HG03571 (cell line): ENCODE measurements at regions not wholly inside any gene's neighbourhood (a gene's known extent, or its start where the extent isn't known, plus 50 kb on each side); places are given as distances from the start of the nearest gene placed in this dataset.

Experiments used
- ATAC-seq: cut with Tn5 transposase; IDR thresholded peaks from one replicate; pipeline ENCODE4 v1.9.1; 2021; ENCODE audit not compliant: unreplicated experiment

DNA sequence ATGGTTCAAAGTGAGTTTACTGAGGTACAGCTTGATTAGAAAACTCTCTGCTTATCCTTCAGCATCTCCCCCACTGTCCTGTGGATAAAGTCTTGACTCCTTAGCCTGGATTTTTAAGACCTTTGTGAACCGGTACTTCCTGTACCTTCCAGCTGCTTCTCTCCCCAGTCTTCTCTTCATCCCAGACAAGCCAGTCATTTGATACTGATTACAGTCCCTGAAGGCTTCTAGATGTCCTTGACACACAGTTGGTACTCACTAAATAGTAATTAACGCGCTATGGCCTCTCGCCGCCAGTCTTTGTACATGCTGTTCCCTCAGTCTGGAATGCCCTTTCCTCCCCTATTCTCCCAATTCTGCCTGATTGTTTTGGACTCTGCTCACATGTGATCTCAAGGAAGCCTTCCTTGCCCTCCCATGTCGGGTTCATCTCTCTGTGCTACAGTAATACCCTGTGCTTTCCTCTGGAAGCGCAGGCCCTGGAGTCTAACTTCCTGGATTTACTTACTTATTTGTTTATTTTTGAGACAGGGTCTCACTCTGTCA lies 50.6 kb upstream of the PTGR2 start:
- no peak for ATAC-seq

DNA sequence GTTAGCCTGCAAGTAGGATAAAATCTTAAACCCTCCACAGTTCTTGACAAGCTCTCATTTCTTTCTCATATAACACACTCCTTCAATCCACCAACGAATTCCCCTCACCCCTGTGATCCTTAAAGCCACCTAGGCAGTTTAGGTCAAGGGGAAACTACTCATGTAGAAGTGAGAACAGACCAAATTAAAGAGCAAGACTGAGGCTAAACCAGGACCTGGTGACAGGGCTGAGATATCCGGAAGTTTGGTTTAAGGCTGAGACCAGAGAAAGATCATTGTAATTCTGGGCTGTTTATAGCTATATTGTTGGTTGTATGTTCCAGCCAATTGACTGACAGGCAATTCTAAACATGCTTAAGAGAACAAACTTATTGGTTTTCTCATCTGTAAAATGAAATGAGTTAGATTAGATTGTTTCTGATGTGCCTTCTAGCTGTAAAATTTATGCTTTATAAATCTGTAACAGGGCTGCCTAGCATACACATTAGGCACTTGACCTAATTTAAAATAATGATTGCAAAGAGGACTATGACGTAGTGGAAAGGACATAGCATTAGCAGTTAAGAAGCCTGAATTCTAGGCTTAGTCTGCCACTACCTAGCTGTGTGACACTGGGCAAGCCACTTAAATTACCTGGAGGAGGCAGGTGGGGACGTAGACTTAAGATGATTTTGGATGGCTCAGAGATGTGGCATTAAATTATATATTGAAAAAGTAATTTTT lies 53.9 kb upstream of the PTGR2 start:
- no peak for ATAC-seq

DNA sequence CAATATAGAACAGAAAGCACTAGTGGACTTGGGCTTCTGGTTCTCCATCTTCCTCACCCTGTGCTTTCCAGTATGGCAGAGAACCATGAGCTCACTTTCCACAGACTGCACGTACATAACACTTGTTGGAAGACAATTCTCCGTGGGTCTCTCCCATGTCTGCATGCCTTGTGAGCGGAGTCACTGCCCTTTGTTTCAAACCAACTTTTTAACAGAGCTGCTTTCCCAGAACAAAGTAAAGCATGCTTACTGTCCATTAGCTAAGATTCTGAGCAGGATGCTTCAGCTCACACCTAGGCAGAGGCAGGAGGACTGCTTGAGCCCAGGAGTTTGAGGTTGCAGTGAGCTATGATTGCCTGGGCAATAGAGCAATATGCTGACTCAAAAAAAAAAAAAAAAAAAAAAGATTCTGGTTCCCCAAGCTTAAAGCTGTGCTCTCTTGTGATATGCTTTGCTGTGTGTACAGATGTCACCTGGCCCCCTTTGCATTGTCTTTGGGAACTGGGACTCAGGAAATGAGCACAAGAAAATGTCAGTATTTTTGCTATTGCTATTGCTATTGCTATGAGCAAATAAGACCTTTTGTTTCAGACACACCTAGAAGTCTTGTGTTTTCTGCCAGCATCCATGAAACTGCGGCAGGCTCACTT lies 54.6 kb upstream of the PTGR2 start:
- no peak for ATAC-seq

DNA sequence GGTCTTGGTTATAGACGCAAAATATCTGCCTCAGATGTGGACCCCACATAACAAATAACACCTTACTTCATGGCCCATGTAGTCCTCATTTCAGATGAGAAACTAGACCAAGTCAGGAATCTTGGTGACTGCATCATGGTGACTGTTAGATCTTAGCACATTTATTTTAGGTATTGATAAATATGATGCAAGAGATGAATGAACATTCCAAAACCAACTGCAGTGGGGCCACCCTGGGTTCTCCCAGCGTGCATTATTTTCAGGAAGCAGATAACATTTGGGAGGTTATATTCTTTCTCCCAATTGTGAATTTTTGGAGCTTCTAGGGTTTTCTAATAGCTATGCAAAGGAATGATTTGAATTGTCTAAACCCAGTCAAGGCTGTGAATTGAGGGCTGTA lies 55.2 kb upstream of the PTGR2 start:
- ATAC-seq, result no peak

DNA sequence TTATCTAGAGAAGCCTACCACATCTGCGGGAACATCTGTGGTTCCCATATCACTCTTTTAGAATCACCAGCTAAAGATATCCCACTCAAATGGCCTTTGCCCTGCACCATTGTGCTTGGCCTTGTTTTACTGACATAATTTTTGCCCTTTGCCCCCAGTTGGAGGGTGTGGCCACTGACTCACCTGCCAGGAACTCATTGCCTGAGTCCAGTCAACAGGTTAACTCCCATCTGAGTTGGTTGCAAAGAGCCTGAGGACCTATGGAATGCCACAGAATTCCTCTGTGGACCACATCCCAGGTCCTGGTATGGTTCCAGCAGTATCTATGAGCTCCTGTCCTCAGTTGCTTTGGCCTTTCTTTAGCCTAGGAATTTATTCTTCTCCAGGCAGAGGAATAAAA lies 55.7 kb upstream of the PTGR2 start:
- no peak for ATAC-seq

DNA sequence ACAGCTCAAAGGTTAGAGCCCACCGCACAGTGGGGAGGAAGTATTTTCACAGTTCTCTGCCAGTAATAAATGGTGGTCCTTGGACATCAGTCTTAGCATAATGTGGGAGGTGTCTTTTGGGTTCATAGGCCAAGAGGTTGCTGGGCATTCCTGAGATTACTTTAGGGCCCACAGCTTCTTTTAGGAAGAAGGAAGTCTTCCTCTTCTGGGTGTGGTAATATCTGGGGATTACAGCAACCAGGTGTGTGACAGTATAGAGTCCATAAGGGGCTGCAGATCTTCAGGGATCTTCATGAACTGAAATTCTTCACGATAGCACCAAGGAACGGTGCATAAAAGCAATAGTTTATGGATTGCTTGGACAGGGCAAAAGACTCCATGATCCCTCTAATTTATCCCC lies 56.2 kb upstream of the PTGR2 start:
- no peak for ATAC-seq

GRCh38 chr14:73794146-73794545 lies 57.5 kb upstream of the PTGR2 start:
- no peak for ATAC-seq

DNA sequence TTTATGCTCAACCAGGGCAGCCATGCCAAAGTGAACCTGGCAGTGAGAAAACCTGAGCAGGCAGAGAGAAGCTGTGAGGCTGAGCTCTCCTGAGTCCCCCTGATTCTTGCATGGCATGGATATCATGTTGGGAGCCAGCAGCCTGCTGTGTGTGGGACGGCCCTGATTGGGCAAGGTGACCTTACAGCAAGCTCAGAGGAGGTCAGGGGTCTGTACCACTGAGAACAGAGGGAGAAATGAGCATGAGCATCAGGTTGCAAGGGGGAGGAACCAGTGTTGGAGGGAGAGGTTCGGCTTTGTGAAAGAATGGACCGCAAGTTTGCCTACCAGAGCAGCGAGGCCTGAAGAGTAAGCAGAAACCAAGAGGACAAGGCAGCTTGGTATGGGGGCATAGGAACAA lies 59.1 kb upstream of the PTGR2 start:
- ATAC-seq, result no peak

DNA sequence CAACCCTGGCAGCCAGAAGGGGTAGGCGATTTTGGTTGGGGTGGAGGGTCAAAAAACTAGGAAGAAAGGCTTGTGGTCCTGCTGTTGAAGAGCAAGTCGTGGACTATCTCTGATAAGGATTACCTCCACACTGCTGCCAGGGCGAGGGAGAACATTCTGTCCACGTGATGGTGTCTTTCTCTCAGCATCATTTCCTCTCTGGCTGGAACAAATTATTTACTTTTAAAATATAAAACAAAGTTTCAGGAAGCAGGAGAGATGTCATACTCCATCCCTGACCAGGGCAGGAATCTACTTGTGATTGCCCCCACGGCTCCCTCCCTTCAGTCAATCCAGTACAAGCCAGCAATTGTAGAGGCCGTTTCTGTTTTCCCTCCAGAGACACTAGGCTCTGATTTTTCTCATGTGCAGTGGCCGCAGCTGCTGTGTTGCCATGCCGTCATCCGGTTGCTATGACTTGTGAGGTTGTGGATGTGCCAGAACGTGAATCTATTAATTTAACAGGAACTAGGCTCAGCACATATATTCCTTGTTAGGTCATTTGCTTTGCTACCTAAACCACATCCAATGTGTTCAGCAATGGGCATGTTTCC lies 61.5 kb upstream of the PTGR2 start:
- no peak for ATAC-seq

GRCh38 chr14:73788701-73789551 lies 62.7 kb upstream of the PTGR2 start:
- ATAC-seq, result no peak

GRCh38 chr14:73788317-73788598 lies 63.4 kb upstream of the PTGR2 start:
- ATAC-seq, result no peak

GRCh38 chr14:73787486-73788316 lies 63.9 kb upstream of the PTGR2 start:
- no peak for ATAC-seq

DNA sequence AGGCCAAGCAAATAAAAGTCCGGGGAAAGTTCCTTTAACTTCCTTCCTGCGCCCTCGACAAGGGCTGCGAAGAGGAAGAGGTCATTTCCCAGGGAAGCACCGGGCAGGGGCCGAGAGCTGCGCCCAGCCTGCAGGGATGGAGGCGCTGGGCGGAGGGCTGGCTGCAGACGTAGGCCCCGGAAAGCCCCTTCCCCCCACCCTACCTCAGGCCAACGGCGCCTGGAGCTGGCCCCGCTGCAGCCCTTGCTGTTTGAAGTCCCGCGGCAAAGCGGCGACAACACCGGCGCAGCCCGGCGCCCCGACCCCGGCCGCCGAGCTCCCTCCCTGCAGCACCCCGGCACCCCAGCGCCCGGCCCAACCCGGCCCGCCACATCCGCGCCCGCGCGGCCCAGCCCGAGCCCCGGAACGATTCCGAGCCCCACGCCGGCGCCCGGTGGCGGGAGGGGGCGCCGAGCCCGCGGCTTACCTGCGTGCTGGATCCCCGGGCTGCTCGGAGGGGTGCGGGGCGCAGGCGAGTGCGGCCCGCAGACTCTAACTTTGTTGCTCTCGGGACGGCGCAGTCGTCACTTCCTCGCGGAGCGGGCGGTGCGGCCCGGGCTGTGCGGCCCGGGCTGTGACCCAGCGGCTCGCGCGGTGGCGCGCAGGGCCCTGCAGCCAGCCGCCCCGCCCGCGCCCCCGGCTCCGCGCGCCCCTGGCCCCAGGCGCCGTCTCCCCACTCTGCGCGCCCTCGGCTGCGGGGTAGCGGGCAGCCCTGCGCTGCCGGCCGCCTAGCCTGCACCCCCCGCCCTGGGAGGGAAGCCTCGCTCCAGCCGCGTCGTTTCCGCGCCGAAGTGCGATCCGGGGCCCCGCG lies 64.8 kb upstream of the PTGR2 start:
- ATAC-seq, result no peak

DNA sequence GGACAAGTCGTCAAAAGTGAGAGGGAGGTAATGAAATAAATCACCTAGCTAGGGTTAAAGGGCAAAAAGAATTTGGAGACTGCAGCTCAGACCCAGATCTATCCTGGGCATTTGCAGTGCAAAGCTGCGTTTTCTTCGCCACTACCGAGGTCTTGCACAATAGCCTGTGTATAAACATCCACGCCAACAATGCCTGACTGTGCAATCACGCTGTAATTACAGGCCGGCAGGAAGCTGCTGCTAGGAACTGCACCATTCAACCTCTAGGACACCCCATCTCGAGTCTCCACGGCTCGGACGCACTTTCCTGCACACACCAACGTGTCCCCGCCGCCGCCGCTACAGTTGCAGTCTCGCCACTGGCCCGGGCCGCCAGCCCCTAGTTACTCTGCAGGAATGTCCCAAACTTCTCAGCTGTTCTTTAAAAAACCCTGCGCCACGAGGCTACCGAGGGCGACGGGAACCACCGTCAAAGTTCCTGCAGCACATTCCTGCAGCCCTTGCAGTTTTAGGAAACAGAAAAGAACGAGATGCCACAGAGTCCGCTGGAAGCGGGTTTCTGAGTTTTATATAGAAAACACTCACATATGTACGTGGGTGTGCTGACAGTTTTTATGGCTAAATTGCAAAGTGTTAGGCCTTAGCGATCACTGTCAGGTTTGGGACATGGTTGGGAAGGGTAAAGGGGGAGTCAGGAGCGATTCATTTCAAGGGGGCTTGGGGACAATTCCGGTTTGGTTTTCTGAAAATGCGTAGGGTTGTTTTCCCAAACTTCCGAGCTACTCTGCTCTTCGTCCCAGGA lies 65.6 kb upstream of the PTGR2 start:
- ATAC-seq, result no peak

- ATAC-seq, result no peak
Measured at GRCh38 chr14:73785336-73785833, 66.2 kb upstream of the PTGR2 start.

GRCh38 chr14:73784988-73785313 lies 66.7 kb upstream of the PTGR2 start:
- no peak for ATAC-seq

DNA sequence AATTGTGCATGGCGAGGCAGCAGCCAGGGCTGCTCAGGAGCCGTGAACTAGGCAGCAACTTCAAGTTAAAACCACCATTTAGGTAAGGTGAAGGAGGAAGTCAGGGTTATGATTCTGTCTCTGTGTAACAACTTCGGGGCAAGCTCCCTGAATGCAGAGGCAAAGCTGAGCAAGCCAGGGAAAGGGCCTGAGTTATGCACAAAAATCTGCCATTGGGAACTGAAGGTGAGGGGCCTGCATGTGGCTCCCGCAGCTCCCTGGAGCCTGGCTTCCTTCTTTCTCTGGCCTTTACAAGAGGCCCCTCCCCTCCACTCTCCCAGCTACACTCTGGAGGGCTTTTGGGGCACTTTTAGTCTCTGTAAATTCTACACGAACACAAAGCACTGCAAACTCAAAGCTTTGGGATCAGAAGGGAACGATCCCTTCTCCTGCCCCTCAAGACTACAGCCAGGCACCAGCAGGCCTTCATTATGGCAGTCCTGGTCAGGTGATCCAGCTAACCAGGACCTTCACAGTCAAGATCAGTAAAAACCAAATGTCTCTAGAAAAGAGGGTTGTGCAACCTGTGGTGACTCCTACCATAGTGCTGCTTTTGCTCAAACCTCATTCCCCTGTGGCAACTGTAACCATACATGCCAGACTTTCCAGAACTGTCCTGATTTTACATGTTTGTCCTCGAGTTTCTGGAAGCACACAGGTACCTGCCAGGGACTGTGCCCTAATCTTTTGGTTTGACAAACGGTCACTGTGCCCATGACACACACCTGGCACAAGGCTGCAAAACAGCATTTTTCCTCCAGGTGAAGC lies 67.2 kb upstream of the PTGR2 start:
- no peak for ATAC-seq

DNA sequence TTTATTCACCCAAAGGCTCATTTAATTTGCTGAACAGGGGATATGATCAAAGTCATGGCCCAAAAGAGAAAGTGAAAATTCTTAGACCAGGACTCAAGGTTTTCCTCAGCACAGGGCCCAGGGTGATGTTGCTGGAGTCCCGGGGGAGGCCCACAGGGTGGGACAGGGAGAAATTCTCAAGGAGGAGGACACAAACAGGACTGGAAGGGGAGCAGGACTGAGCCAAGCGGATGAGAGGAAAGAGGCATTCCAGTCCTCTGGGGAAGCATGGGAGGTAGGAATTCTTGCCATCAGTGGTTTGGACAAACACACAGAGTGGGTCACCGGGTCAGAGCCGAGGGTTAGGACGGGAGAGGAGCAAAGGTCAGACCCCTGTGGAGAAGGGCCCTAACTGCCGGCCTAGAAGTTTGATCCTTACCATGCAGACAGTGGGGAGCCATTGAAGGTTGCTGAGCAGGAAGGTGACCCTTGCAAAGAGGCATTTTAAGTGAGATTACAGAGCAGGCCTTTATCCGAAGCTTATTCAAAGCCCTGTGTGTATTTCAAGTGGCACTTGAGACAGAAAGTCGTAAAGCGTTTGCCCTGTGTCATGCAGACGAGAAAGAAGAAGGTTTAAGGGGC lies 68.4 kb upstream of the PTGR2 start:
- no peak for ATAC-seq
